ENCODE measurements at regions not wholly inside any gene's neighbourhood (a gene's known extent, or its start where the extent isn't known, plus 50 kb on each side); places are given as distances from the start of the nearest gene placed in this dataset.
"Not testable (repeated sequence)": the region's sequence is repeated elsewhere in the genome, so short reads cannot be mapped to it uniquely, and the experiment has no call there.

- DNase-seq: no peak
Observed at GRCh38 chr2:134039912-134040581, 213.8 kb upstream of the MGAT5 start.

GRCh38 chr2:134040626-134041172 lies 213.2 kb upstream of the MGAT5 start:
- not testable (repeated sequence) for DNase-seq

- DNase-seq: no peak
Observed at GRCh38 chr2:134041877-134042276, 212.0 kb upstream of the MGAT5 start.

- not testable (repeated sequence) for DNase-seq
Observed at GRCh38 chr2:134043028-134043427, 210.8 kb upstream of the MGAT5 start.

GRCh38 chr2:134052173-134052572 lies 201.7 kb upstream of the MGAT5 start:
- no peak for DNase-seq

GRCh38 chr2:134056173-134056572 lies 197.7 kb upstream of the MGAT5 start:
- DNase-seq: no peak

- DNase-seq: not testable (repeated sequence)
Observed at GRCh38 chr2:134061066-134061465, 192.8 kb upstream of the MGAT5 start.

GRCh38 chr2:134062235-134062634 lies 191.6 kb upstream of the MGAT5 start:
- DNase-seq: not testable (repeated sequence)

- not testable (repeated sequence) for DNase-seq
Observed at GRCh38 chr2:134063916-134064315, 190.0 kb upstream of the MGAT5 start.

GRCh38 chr2:134070281-134070741 lies 183.6 kb upstream of the MGAT5 start:
- DNase-seq: no peak

- DNase-seq: no peak
Observed at GRCh38 chr2:134072341-134072740, 181.5 kb upstream of the MGAT5 start.

- no peak for DNase-seq
Observed at GRCh38 chr2:134073023-134073422, 180.8 kb upstream of the MGAT5 start.

GRCh38 chr2:134074619-134075018 lies 179.3 kb upstream of the MGAT5 start:
- no peak for DNase-seq

- no peak for DNase-seq
Observed at GRCh38 chr2:134075204-134075603, 178.7 kb upstream of the MGAT5 start.

GRCh38 chr2:134078354-134078753 lies 175.5 kb upstream of the MGAT5 start:
- no peak for DNase-seq

- no peak for DNase-seq
Observed at GRCh38 chr2:134079373-134079772, 174.5 kb upstream of the MGAT5 start.

- no peak for DNase-seq
Observed at GRCh38 chr2:134080386-134081089, 173.3 kb upstream of the MGAT5 start.

- no peak for DNase-seq
Observed at GRCh38 chr2:134081238-134081938, 172.5 kb upstream of the MGAT5 start.

- DNase-seq: no peak
Observed at GRCh38 chr2:134083548-134083947, 170.3 kb upstream of the MGAT5 start.

GRCh38 chr2:134086594-134087219 lies 167.2 kb upstream of the MGAT5 start:
- no peak for DNase-seq

- DNase-seq: no peak
Observed at GRCh38 chr2:134087371-134087921, 166.4 kb upstream of the MGAT5 start.

- DNase-seq: no peak
Observed at GRCh38 chr2:134089454-134089853, 164.4 kb upstream of the MGAT5 start.

- no peak for DNase-seq
Observed at GRCh38 chr2:134097740-134098139, 156.1 kb upstream of the MGAT5 start.

Data from activated T-cell treated with anti-CD3 and anti-CD28 coated beads, Interleukin-2, amount 50 U/mL, for 1 hour (primary cell).